ENCODE measurements at regions not wholly inside any gene's neighbourhood (a gene's known extent, or its start where the extent isn't known, plus 50 kb on each side); places are given as distances from the start of the nearest gene placed in this dataset.

GRCh38 chr10:56763090-56763489 is 402.0 kb upstream of the ZWINT start:
- H3K4me3 ChIP-seq (ENCODE audit: low read depth, low read length), result no peak overlapping the region
- no peak overlapping the region for H2AK5ac ChIP-seq (ENCODE audit: low read length)
- no peaks in the 10 kb centered on the region for H3K79me1 ChIP-seq (ENCODE audit: low read length)
- H4K91ac ChIP-seq (ENCODE audit: low read depth, low read length), result no peak overlapping the region
- WGBS (ENCODE audit: extremely low coverage, insufficient coverage, insufficient read length), result no CpG with 5 or more reads among the region's 2 CpGs
- no peak overlapping the region for H3K14ac ChIP-seq (ENCODE audit: low read length)
- no peak overlapping the region for H3K23ac ChIP-seq (ENCODE audit: low read length)
- H2BK5ac ChIP-seq (ENCODE audit: low read depth, low read length, poor library complexity), result no peak overlapping the region
- H3K79me2 ChIP-seq (ENCODE audit: control insufficient read depth, insufficient read depth, low read length, poor library complexity), result no peaks in the 10 kb centered on the region
- H4K12ac ChIP-seq (ENCODE audit: low read depth, low read length), result no peak overlapping the region
- H3K27me3 ChIP-seq (ENCODE audit: insufficient read depth, low read length), result no peaks in the 10 kb centered on the region
- H3K36me3 ChIP-seq (ENCODE audit: control insufficient read depth in 1 of 2, insufficient read depth in 2 of 2, low read length in 2 of 2), result no peaks in the 10 kb centered on the region
- peaks cover 3% of the 10 kb centered on the region for H3K9me3 ChIP-seq (ENCODE audit: insufficient read depth, low read depth, low read length)
- H2AFZ ChIP-seq (ENCODE audit: insufficient read depth, low read length, poor library complexity), result no peak overlapping the region
- H3K27ac ChIP-seq (ENCODE audit: low read depth, low read length), result no peak overlapping the region
- H3K9ac ChIP-seq (ENCODE audit: low read length), result no peak overlapping the region
- H3K18ac ChIP-seq (ENCODE audit: low read length), result no peak overlapping the region
- no peak overlapping the region for H4K8ac ChIP-seq (ENCODE audit: low read depth, low read length)
- no peak overlapping the region for H3K4me2 ChIP-seq (ENCODE audit: low read length)
- H2BK120ac ChIP-seq (ENCODE audit: insufficient read depth, low read length, poor library complexity), result no peak overlapping the region
- no peaks in the 10 kb centered on the region for H3K4me1 ChIP-seq (ENCODE audit: control insufficient read depth in 1 of 2, insufficient read depth in 2 of 2, low read length in 2 of 2)
- DNase-seq, result no peak
- no peak overlapping the region for H3K4ac ChIP-seq (ENCODE audit: low read depth, low read length)
- no peak overlapping the region for H2BK12ac ChIP-seq (ENCODE audit: low read length)

GRCh38 chr10:56745490-56745889 is 384.4 kb upstream of the ZWINT start:
- Histone ChIP-seq H3K27me3 (ENCODE audit: insufficient read depth, low read length) (no peaks in the 10 kb centered on the region), H2BK120ac (ENCODE audit: insufficient read depth, low read length, poor library complexity) (no peak overlapping the region), H2AK5ac (ENCODE audit: low read length) (no peak overlapping the region), H3K18ac (ENCODE audit: low read length) (no peak overlapping the region), H4K8ac (ENCODE audit: low read depth, low read length) (no peak overlapping the region), H3K36me3 (ENCODE audit: control insufficient read depth in 1 of 2, insufficient read depth in 2 of 2, low read length in 2 of 2) (no peaks in the 10 kb centered on the region), H3K9me3 (ENCODE audit: insufficient read depth, low read depth, low read length) (no peaks in the 10 kb centered on the region), H2BK5ac (ENCODE audit: low read depth, low read length, poor library complexity) (no peak overlapping the region), H2BK12ac (ENCODE audit: low read length) (no peak overlapping the region), H4K91ac (ENCODE audit: low read depth, low read length) (no peak overlapping the region), H2AFZ (ENCODE audit: insufficient read depth, low read length, poor library complexity) (no peak overlapping the region), H3K4ac (ENCODE audit: low read depth, low read length) (no peak overlapping the region), H3K9ac (ENCODE audit: low read length) (no peak overlapping the region), H3K4me3 (ENCODE audit: low read depth, low read length) (no peak overlapping the region), H3K27ac (ENCODE audit: low read depth, low read length) (no peak overlapping the region), H4K12ac (ENCODE audit: low read depth, low read length) (no peak overlapping the region), H3K4me2 (ENCODE audit: low read length) (no peak overlapping the region), H3K79me1 (ENCODE audit: low read length) (no peaks in the 10 kb centered on the region), H3K79me2 (ENCODE audit: control insufficient read depth, insufficient read depth, low read length, poor library complexity) (no peaks in the 10 kb centered on the region), H3K4me1 (ENCODE audit: control insufficient read depth in 1 of 2, insufficient read depth in 2 of 2, low read length in 2 of 2) (no peaks in the 10 kb centered on the region), H3K23ac (ENCODE audit: low read length) (no peak overlapping the region), H3K14ac (ENCODE audit: low read length) (no peak overlapping the region)
- DNase-seq, result no peak
- WGBS (ENCODE audit: extremely low coverage, insufficient coverage, insufficient read length), result no CpG with 5 or more reads among the region's 4 CpGs

- H3K14ac ChIP-seq (ENCODE audit: low read length), result no peak overlapping the region
- H3K23ac ChIP-seq (ENCODE audit: low read length), result no peak overlapping the region
- no CpG with 5 or more reads among the region's 2 CpGs for WGBS (ENCODE audit: extremely low coverage, insufficient coverage, insufficient read length)
- H3K27ac ChIP-seq (ENCODE audit: low read depth, low read length), result no peak overlapping the region
- no peaks in the 10 kb centered on the region for H3K79me2 ChIP-seq (ENCODE audit: control insufficient read depth, insufficient read depth, low read length, poor library complexity)
- H2BK12ac ChIP-seq (ENCODE audit: low read length), result no peak overlapping the region
- H4K8ac ChIP-seq (ENCODE audit: low read depth, low read length), result no peak overlapping the region
- no peak overlapping the region for H2BK120ac ChIP-seq (ENCODE audit: insufficient read depth, low read length, poor library complexity)
- H3K36me3 ChIP-seq (ENCODE audit: control insufficient read depth in 1 of 2, insufficient read depth in 2 of 2, low read length in 2 of 2), result no peaks in the 10 kb centered on the region
- H3K9ac ChIP-seq (ENCODE audit: low read length), result no peak overlapping the region
- no peaks in the 10 kb centered on the region for H3K79me1 ChIP-seq (ENCODE audit: low read length)
- H3K4me1 ChIP-seq (ENCODE audit: control insufficient read depth in 1 of 2, insufficient read depth in 2 of 2, low read length in 2 of 2), result no peaks in the 10 kb centered on the region
- no peaks in the 10 kb centered on the region for H3K9me3 ChIP-seq (ENCODE audit: insufficient read depth, low read depth, low read length)
- H4K12ac ChIP-seq (ENCODE audit: low read depth, low read length), result no peak overlapping the region
- no peak overlapping the region for H3K4ac ChIP-seq (ENCODE audit: low read depth, low read length)
- no peak for DNase-seq
- no peak overlapping the region for H4K91ac ChIP-seq (ENCODE audit: low read depth, low read length)
- no peak overlapping the region for H2BK5ac ChIP-seq (ENCODE audit: low read depth, low read length, poor library complexity)
- no peak overlapping the region for H3K4me3 ChIP-seq (ENCODE audit: low read depth, low read length)
- H2AFZ ChIP-seq (ENCODE audit: insufficient read depth, low read length, poor library complexity), result no peak overlapping the region
- H3K18ac ChIP-seq (ENCODE audit: low read length), result no peak overlapping the region
- no peak overlapping the region for H3K4me2 ChIP-seq (ENCODE audit: low read length)
- H2AK5ac ChIP-seq (ENCODE audit: low read length), result no peak overlapping the region
- no peaks in the 10 kb centered on the region for H3K27me3 ChIP-seq (ENCODE audit: insufficient read depth, low read length)
Measured at GRCh38 chr10:56728349-56728748, 367.3 kb upstream of the ZWINT start.

GRCh38 chr10:56722912-56723311 is 361.9 kb upstream of the ZWINT start:
- no peak overlapping the region for H3K4me3 ChIP-seq (ENCODE audit: low read depth, low read length)

More at GRCh38 chr10:56722912-56723311, 361.9 kb upstream of the ZWINT start:
- H3K9ac ChIP-seq (ENCODE audit: low read length), result no peak overlapping the region
- no peaks in the 10 kb centered on the region for H3K79me2 ChIP-seq (ENCODE audit: control insufficient read depth, insufficient read depth, low read length, poor library complexity)
- no peak overlapping the region for H3K18ac ChIP-seq (ENCODE audit: low read length)
- no CpG with 5 or more reads among the region's 7 CpGs for WGBS (ENCODE audit: extremely low coverage, insufficient coverage, insufficient read length)
- H2AFZ ChIP-seq (ENCODE audit: insufficient read depth, low read length, poor library complexity), result no peak overlapping the region
- H3K27me3 ChIP-seq (ENCODE audit: insufficient read depth, low read length), result no peaks in the 10 kb centered on the region
- no peak overlapping the region for H2AK5ac ChIP-seq (ENCODE audit: low read length)
- no peaks in the 10 kb centered on the region for H3K4me1 ChIP-seq (ENCODE audit: control insufficient read depth in 1 of 2, insufficient read depth in 2 of 2, low read length in 2 of 2)
- H3K4ac ChIP-seq (ENCODE audit: low read depth, low read length), result no peak overlapping the region
- H3K9me3 ChIP-seq (ENCODE audit: insufficient read depth, low read depth, low read length), result no peaks in the 10 kb centered on the region
- H3K23ac ChIP-seq (ENCODE audit: low read length), result no peak overlapping the region
- no peak for DNase-seq
- H3K27ac ChIP-seq (ENCODE audit: low read depth, low read length), result no peak overlapping the region
- no peak overlapping the region for H4K91ac ChIP-seq (ENCODE audit: low read depth, low read length)
- no peak overlapping the region for H4K12ac ChIP-seq (ENCODE audit: low read depth, low read length)
- no peak overlapping the region for H2BK5ac ChIP-seq (ENCODE audit: low read depth, low read length, poor library complexity)
- no peak overlapping the region for H2BK12ac ChIP-seq (ENCODE audit: low read length)
- no peak overlapping the region for H3K14ac ChIP-seq (ENCODE audit: low read length)
- H3K79me1 ChIP-seq (ENCODE audit: low read length), result no peaks in the 10 kb centered on the region
- no peaks in the 10 kb centered on the region for H3K36me3 ChIP-seq (ENCODE audit: control insufficient read depth in 1 of 2, insufficient read depth in 2 of 2, low read length in 2 of 2)
- H3K4me2 ChIP-seq (ENCODE audit: low read length), result no peak overlapping the region
- H2BK120ac ChIP-seq (ENCODE audit: insufficient read depth, low read length, poor library complexity), result no peak overlapping the region
- no peak overlapping the region for H4K8ac ChIP-seq (ENCODE audit: low read depth, low read length)

All from trophoblast cell (in vitro differentiated cells and primary cell).